22Rv1 (cell line): ENCODE measurements at regions not wholly inside any gene's neighbourhood (a gene's known extent, or its start where the extent isn't known, plus 50 kb on each side); places are given as distances from the start of the nearest gene placed in this dataset.

ENCODE experiments used
- H3K27ac ChIP-seq: fragments of 450-650 bp; 2 replicates; pipeline ENCODE4 v1.5.1; 2017
- ZFX ChIP-seq: fragments of 450-650 bp; IDR thresholded peaks from 2 replicates; pipeline ENCODE4 v1.6.1; 2017; ENCODE audit warnings: antibody characterized with exemption, borderline replicate concordance
- TF ChIP-seq, protein P1 (sequence below): fragments of 450-650 bp; IDR thresholded peaks from 2 replicates; pipeline ENCODE4 v1.5.1; 2017; ENCODE audit warnings: mild to moderate bottlenecking

DNA sequence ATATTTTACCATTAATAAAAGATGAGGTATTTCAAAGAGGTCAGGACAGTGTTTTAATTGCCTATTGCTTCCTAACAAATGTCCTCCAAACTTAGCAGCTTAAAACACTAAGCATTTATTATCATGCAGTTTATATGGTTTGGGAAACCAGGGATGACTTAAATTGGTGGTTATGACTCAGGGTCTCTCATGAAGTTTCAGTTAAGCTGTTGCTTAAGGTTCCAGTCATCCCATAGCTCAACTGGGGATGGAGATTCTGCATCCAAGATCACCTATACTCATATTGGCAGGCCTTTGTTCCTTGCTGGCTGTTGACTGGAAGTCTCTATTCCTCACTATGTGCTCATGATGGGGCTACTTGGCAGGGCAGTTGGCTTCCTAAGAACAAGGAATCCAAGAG is 1329.9 kb upstream of the GOT2 start:
- no peak overlapping the region for H3K27ac ChIP-seq
- TF ChIP-seq, protein P1, sequence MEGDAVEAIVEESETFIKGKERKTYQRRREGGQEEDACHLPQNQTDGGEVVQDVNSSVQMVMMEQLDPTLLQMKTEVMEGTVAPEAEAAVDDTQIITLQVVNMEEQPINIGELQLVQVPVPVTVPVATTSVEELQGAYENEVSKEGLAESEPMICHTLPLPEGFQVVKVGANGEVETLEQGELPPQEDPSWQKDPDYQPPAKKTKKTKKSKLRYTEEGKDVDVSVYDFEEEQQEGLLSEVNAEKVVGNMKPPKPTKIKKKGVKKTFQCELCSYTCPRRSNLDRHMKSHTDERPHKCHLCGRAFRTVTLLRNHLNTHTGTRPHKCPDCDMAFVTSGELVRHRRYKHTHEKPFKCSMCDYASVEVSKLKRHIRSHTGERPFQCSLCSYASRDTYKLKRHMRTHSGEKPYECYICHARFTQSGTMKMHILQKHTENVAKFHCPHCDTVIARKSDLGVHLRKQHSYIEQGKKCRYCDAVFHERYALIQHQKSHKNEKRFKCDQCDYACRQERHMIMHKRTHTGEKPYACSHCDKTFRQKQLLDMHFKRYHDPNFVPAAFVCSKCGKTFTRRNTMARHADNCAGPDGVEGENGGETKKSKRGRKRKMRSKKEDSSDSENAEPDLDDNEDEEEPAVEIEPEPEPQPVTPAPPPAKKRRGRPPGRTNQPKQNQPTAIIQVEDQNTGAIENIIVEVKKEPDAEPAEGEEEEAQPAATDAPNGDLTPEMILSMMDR, result no peak
- no peak for TF ChIP-seq ZFX

DNA sequence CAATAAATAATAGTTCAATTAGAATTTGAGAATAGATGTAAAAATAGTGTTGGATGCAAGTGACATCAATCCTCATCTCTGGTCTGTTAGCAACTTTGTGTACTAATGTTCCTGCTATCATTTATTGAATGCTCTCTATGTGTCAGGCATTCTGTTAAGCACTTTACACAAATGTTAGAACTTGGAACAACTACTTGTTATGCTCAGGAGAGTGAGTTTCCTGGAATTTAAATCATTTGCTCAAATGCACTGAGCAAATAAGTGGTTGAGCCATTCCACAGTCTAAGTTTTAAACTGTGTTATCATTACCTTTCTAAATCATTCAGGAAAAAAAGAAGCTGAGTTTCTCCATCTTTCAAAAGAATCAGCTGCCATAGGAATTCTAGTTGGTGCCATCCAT is 1327.3 kb upstream of the GOT2 start:
- TF ChIP-seq ZFX, result no peak
- TF ChIP-seq, protein P1, result no peak
- H3K27ac ChIP-seq, result no peak overlapping the region

- no peak overlapping the region for H3K27ac ChIP-seq
- TF ChIP-seq, protein P1, result no peak
- TF ChIP-seq ZFX, result no peak
Measured at GRCh38 chr16:60060731-60061130, 1326.6 kb upstream of the GOT2 start.

DNA sequence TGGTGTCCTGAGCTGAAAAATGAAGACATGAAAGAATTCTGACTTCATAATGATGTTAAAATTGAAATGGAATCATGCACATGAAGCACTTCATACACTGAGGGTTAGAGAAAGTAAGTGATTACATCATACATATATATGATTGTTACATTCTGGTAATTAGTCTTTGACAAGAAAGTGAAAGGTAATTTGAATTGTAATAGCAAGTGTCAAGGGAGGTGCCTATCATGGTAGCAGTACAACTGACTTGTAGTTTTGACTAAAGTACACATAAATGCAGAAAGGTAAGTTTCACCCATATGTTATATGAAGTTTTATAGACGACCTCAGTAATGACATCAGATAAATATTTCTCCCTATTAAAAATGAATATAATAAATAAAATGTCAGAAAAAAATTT is 1325.0 kb upstream of the GOT2 start:
- TF ChIP-seq, protein P1, result no peak
- TF ChIP-seq ZFX, result no peak
- H3K27ac ChIP-seq, result no peak overlapping the region

DNA sequence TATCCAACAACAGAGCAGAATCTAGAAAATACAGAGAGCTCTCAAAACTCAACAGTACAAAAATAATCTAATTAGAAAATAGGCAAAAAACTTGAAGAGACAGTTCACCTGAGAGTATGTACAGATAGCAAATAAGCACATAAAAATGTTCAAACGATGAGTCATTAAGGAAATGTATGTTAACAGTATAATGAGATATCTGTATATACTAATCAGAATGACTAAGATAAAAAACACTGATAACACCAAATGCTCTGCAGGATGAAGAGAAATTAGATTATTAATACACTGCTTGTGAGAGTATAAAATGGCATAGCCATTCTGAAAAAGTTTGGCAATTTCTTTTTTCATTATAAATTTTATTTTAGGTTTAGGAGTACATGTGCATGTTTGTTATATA is 1307.6 kb upstream of the GOT2 start:
- H3K27ac ChIP-seq, result no peak overlapping the region
- TF ChIP-seq ZFX, result no peak
- TF ChIP-seq, protein P1, result no peak

- TF ChIP-seq, protein P1, result no peak
- no peak for TF ChIP-seq ZFX
Measured at GRCh38 chr16:60031740-60032139, 1297.6 kb upstream of the GOT2 start.

GRCh38 chr16:60027351-60027750 is 1293.2 kb upstream of the GOT2 start:
- no peak overlapping the region for H3K27ac ChIP-seq

More at GRCh38 chr16:60031740-60032139, 1297.6 kb upstream of the GOT2 start:
- H3K27ac ChIP-seq, result no peak overlapping the region

More at GRCh38 chr16:60027351-60027750, 1293.2 kb upstream of the GOT2 start:
- TF ChIP-seq, protein P1, result no peak
- no peak for TF ChIP-seq ZFX
